ENCODE measurements at regions not wholly inside any gene's neighbourhood (a gene's known extent, or its start where the extent isn't known, plus 50 kb on each side); places are given as distances from the start of the nearest gene placed in this dataset.
"Not testable (repeated sequence)": the region's sequence is repeated elsewhere in the genome, so short reads cannot be mapped to it uniquely, and the experiment has no call there.

DNA sequence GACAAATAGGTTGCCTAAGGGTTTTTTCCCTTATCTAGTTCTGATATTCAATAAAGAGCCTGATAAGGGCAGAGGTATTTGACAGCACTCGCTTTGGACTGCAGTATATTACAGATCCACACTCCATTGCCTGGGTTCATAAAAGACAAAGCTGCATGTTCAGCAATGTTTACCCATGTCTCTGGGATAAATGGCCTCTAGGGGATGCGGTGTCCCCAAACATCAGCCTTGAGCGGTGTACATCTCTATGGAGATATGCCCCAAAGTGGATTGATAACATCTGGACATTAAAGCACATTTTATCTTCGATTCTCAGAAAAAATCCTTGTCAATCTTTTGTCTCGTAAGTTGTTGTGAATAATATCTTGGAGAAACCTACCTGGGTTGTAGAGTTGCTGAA lies 660.8 kb upstream of the AADAT start:
- no peak for DNase-seq (ENCODE audit: low read depth, low spot score)
- in situ Hi-C loops (cut with HindIII; ENCODE audit: low pct_unique_long_range_greater_than_20kb, low sequenced_read_pairs) = no loop called here

DNA sequence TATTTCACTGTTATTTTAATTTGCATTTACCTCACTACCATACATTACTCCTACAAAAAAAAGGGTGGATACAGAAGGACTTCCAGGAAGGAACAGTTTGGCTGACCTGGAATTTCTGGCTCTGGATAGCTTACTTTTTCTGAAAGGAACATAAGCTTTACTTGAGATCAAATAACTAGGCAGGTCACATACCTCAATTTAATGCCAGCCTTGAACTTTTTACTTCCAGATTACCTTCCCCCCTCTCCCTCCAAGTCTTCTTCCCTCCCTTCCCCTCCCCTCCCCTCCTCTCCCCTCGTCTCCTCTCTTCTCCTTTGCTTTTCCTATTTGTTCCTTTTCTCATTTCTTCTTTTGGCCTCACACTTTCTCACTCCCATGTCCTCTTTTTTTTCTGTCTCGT lies 659.2 kb upstream of the AADAT start:
- DNase-seq (ENCODE audit: low read depth, low spot score) = no peak
- in situ Hi-C loops (cut with HindIII; ENCODE audit: low pct_unique_long_range_greater_than_20kb, low sequenced_read_pairs) = no loop called here

DNA sequence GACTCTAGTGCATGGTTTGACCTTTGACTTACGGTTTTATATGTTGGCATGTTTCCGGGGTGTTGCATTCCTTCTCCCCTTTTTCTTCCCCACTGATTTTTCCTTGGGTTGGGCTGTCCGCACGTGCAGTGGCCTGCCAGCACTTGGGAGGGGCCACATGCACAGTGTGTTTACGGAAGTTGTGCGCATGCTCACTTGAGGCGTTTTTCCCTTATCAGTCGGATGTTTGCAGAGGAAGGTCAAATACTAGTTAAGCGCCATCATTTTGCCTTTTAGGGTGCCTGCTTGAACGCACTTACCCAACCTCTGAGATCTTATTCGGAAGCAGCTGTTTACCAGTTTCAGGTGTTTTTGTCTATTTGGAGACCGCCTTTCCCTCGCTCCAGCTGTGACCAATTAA lies 653.9 kb upstream of the AADAT start:
- in situ Hi-C loops (cut with HindIII; ENCODE audit: low pct_unique_long_range_greater_than_20kb, low sequenced_read_pairs) = no loop called here
- DNase-seq (ENCODE audit: low read depth, low spot score) = peak; percentile 14

DNA sequence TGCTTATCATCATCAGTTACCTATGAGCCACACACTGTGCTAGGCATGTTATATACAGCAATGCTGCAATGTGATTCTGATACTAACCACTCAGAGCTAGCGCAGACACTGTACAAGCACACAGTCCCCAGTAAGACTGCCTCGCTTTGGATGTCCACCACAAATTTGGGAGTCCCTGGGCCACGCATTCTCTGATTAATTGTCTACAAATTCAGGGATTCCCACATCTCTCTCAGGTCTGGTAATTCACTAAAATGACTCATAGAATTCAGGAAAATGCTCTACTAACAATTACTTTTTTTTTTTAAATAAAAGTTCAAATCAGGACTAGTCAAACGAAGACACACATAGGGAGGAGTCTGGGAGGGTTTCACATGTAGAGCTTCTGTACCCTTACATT lies 652.1 kb upstream of the AADAT start:
- in situ Hi-C loops (cut with HindIII; ENCODE audit: low pct_unique_long_range_greater_than_20kb, low sequenced_read_pairs) = no loop called here
- no peak for DNase-seq (ENCODE audit: low read depth, low spot score)

DNA sequence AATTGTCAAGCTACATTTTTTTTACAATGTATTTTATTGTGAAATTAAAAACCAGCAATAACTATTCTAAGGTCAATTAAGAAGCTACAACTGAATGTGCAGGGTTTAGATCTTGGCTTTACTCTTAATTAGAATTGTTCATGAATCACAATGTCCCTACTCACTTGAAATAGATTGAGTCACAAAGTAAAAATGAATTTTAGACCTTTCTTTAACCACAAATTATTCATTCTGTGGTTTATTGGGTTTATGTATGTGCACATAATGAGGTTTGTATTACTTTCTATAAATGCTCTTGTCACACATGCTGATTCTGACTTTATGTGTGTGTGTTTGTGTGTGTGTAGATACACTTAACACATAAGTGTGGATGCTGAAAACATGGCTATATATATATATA lies 647.0 kb upstream of the AADAT start:
- in situ Hi-C loops (cut with HindIII; ENCODE audit: low pct_unique_long_range_greater_than_20kb, low sequenced_read_pairs) = no loop called here
- DNase-seq (ENCODE audit: low read depth, low spot score) = no peak

DNA sequence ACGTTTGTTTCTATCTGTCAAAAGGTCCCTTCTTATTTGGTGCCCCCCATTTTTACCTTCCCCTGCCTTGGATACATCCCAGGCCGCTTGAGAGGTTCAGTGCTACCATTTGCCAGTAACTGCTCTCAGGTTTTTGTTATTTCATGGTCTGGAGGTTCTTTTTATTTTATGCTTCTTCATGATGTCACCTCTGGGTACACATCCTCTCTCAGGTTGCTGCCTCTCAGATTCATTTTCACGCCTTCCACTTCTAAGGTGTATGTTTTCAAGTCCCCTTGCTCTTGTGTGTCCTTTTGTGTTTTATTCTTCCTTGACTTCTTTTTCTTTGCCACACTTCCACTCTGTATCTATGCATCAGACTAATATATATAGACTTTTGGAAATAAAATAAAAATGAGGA lies 640.1 kb upstream of the AADAT start:
- in situ Hi-C loops (cut with HindIII; ENCODE audit: low pct_unique_long_range_greater_than_20kb, low sequenced_read_pairs) = no loop called here
- DNase-seq (ENCODE audit: low read depth, low spot score) = no peak

DNA sequence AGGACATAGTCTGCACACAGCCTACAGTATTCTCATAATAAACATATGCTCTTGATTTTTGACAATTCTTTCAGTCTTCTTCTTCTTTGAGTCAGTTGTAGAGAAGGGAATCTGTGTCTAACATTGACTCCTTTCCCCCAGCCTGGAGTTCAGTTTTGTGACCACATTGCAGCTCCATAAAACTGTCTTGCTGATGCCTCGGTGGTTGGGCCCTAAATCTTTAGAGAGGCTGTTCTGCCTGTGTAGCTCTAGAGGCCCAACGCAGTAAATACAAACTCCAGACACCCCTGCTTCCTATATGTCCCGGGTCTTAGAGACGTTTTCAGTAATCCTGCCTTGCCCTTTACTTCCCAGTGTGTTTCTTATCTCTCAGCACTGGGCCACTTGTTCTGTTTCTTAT lies 639.5 kb upstream of the AADAT start:
- in situ Hi-C loops (cut with HindIII; ENCODE audit: low pct_unique_long_range_greater_than_20kb, low sequenced_read_pairs) = no loop called here
- DNase-seq (ENCODE audit: low read depth, low spot score) = no peak

DNA sequence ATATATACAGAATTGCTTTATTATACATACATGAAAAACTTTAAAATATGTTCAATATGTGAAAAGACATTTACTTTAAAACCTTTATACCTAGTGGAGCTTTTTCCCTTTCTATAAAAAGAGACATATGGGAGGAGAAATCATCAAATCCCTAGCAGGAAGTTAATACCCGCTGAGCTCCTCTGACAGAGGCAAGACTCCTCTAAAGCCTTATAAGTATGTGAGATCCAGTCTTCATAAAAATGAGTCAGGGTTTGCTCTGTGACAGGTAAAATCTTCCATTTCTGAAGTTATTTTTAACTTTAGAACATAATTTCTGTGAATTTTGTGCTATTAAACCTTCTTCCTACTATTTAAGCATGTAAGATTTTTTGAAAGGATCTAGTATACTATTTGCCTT lies 634.4 kb upstream of the AADAT start:
- in situ Hi-C loops (cut with HindIII; ENCODE audit: low pct_unique_long_range_greater_than_20kb, low sequenced_read_pairs) = no loop called here
- no peak for DNase-seq (ENCODE audit: low read depth, low spot score)

DNA sequence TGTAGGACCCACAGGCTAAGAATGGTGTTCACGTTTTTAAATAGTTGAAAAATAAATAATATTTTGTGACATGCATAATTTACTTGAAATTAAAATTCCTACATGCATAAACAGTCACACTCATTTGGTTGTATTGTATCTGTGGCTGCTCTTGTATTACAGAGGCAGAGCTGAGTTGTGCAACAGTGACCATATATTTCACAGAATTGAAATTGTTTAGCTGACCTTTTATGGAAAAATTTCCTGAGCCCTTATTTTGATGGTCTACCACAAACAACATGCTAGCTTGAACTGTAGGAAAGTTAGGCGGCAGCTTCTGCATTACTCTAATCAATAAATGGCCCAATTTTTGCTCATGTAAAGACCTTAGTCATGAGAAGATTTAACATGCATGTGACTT lies 633.4 kb upstream of the AADAT start:
- in situ Hi-C loops (cut with HindIII; ENCODE audit: low pct_unique_long_range_greater_than_20kb, low sequenced_read_pairs) = no loop called here
- DNase-seq (ENCODE audit: low read depth, low spot score) = no peak

DNA sequence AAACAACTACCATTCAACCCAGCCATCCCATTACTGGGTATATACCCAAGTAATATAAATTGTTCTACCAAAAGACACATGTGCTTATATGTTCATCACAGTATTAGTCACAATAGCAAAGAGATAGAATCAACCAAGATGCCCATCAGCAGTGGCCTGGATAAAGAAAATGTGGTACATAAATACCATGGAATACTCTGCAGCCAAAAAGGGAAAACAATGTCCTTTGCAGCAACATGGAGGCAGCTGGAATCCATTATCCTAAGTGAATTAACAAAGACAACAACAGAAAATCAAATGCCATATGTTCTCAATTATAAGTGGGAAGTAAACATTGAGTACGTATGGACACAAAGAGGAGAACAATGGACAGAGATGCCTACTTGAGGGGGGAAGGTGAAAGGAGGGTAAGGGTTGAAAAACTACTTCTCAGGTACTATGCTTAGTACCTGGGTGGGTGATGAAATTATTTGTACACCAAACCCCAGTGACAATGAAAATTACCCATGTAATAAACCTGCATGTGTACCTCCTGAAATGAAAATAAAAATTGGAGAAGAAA lies 632.1 kb upstream of the AADAT start:
- in situ Hi-C loops (cut with HindIII; ENCODE audit: low pct_unique_long_range_greater_than_20kb, low sequenced_read_pairs) = no loop called here
- DNase-seq (ENCODE audit: low read depth, low spot score) = no peak

DNA sequence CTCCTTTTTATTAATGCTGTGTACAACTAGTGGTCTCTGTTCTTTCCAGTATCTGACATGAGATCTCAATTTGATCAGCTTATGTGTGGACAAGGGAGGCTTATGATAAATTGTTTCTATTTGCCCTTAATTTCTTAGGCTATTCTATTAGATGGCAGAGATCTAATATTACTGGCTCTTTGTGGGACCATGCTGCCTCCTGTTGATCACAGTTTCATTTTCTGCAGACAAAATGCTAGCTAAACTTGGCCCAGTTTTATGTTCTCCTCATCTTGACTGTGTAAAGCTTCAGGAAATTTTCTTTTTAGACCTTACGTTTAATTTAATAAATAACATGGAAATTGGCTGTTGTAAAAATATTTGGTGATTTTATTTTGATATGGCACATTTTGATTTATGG lies 627.1 kb upstream of the AADAT start:
- in situ Hi-C loops (cut with HindIII; ENCODE audit: low pct_unique_long_range_greater_than_20kb, low sequenced_read_pairs) = no loop called here
- DNase-seq (ENCODE audit: low read depth, low spot score) = no peak

DNA sequence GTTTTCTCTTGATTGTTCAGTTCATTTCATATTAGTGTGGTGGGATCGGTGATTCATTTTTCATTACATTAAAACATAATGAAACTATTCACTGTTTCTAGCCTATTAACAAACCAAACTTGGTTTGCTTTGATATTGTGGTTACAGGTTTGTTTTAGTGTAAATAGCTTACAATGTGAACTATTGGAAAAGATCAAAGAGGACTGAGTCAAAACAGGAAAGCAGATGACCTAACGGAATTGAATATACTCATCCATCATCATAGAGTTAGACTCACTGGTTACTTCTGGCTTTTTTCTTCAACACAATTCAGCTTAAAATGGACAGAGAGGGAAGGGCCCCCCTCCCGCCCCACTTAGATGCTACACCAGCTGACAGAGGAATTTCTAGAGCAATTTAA lies 616.2 kb upstream of the AADAT start:
- DNase-seq (ENCODE audit: low read depth, low spot score) = no peak
- in situ Hi-C loops (cut with HindIII; ENCODE audit: low pct_unique_long_range_greater_than_20kb, low sequenced_read_pairs) = no loop called here

DNA sequence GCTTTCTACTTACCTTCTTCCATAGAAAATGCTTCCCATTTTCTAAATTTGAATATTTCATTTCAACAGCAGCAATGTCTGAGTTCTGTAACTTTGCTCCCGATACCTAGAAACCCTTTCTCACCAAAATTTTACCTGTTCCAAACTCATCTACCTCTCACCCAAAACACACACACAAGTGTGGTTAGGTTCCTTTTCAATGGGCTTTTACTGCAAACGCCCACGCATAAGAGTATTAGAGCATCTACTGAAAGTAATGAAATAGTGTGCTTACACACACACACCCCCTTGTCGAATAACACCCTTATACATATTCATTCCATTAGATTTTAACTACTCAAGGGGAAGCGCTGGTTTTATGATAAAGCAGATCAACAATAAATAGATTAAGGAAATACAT lies 610.3 kb upstream of the AADAT start:
- DNase-seq (ENCODE audit: low read depth, low spot score) = no peak
- in situ Hi-C loops (cut with HindIII; ENCODE audit: low pct_unique_long_range_greater_than_20kb, low sequenced_read_pairs) = no loop called here

DNA sequence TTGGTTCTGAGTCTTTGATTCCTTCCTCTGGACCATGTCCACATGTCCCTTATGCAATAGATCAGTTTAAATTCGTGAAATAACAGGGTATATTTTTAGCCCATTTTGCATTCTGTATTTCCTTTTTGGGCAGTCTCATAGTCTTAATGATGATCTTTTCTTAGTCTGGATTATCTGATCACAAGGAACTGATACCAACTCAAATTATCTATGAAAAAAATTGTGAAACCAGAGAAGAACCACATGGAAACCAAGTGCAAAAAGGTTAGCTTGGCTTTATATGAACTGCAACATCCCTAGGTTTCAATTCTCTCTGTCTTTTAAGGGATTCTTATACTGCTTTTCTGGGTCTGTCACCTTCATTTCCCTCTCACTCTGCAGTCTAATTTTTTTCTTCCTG lies 608.6 kb upstream of the AADAT start:
- in situ Hi-C loops (cut with HindIII; ENCODE audit: low pct_unique_long_range_greater_than_20kb, low sequenced_read_pairs) = no loop called here

DNA sequence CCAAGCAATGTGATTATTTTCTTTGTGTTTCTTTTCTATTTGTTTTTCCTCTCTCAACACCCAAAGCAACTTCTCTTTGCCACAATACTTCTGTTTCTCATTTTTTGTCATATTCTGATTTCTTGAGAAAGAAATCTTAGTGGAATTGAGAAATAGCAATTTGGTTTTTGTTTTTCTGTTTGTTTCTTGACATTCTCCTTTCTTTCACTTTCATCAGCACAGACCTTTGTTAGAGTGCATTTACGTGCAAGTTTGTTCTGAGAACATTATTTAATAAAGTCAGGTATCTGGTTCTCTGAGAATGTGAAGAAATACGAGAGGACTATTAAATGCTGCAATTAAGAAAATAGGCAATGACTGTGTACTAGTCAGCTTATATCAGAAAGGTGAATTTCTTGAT lies 608.1 kb upstream of the AADAT start:
- DNase-seq (ENCODE audit: low read depth, low spot score) = no peak
- in situ Hi-C loops (cut with HindIII; ENCODE audit: low pct_unique_long_range_greater_than_20kb, low sequenced_read_pairs) = no loop called here

More for the DNA sequence above, 608.6 kb upstream of the AADAT start:
- no peak for DNase-seq (ENCODE audit: low read depth, low spot score)

DNA sequence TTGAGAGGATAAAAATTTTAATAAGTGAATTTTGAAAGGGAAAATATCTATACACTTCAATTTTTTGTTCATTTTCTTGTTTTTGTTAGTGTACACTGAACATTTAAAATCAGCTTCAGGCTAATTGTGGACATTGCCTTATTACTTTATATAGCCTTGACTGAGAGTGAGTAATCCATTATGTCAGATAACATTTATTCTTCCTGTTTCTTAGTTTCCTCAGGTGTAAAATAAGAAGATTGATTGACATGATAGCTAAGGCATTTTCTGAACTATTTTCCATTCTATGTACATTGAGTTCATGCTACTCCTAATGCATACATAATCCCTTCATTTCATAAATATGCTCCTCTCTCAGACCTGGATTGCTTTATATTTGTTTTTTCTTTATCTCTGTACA lies 607.3 kb upstream of the AADAT start:
- in situ Hi-C loops (cut with HindIII; ENCODE audit: low pct_unique_long_range_greater_than_20kb, low sequenced_read_pairs) = no loop called here
- no peak for DNase-seq (ENCODE audit: low read depth, low spot score)

DNA sequence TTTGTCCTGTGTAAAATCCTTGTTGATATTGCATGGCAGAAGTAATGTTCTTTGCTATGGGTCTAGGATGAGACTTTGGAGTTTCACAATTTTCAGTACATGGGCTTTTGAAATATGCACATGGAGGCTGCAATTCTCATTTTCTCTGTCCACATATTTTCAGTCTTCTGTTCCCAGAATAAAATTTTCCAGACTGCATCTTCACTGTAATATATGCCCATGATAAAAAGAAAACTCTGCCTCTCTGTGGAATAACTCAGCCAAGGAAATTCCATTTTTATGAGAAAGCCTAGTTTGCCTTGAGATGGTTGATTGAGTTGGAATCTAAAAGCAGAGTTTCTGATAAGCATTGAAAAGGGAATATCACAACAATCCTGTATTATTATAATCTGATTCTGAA lies 601.4 kb upstream of the AADAT start:
- in situ Hi-C loops (cut with HindIII; ENCODE audit: low pct_unique_long_range_greater_than_20kb, low sequenced_read_pairs) = no loop called here
- DNase-seq (ENCODE audit: low read depth, low spot score) = no peak

DNA sequence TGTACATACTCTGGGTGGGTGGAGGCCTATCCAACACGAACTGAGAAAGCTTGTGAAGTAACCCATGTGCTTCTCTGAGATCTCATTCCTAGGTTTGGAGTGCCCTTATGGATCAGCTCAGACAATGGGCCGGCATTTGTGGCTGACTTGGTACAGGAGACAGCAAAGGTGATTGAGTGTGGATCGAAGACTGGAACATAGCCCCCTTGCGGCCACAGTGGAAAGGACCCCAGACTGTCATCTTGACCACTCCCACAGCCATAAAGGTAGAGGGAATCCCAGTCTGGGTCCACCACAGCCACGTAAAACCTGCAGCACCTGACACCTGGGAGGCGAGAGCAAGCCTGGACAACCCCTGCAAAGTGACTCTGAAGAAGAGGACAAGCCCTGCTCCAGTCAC lies 598.0 kb upstream of the AADAT start:
- DNase-seq (ENCODE audit: low read depth, low spot score) = peak; percentile 10
- in situ Hi-C loops (cut with HindIII; ENCODE audit: low pct_unique_long_range_greater_than_20kb, low sequenced_read_pairs) = no loop called here

DNA sequence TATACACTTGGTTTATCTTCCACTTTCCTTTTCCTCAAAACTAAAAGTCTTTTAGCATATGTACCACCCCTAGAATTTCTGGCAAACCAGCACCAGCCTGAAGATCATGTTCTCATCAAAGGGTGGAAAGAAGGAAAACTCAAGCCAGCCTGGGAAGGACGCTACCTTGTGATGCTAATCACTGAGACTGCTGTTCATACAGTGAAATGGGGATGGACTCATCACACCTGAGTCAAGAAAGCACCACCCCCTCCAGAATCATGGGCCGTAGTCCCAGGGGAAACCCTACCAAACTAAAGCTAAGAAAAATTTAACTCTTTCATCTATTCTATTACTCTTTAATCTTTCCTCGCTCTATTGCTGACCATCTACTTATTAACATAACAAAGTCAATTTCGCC lies 595.9 kb upstream of the AADAT start:
- DNase-seq (ENCODE audit: low read depth, low spot score); in situ Hi-C loops (cut with HindIII; ENCODE audit: low pct_unique_long_range_greater_than_20kb, low sequenced_read_pairs): not testable (repeated sequence)

DNA sequence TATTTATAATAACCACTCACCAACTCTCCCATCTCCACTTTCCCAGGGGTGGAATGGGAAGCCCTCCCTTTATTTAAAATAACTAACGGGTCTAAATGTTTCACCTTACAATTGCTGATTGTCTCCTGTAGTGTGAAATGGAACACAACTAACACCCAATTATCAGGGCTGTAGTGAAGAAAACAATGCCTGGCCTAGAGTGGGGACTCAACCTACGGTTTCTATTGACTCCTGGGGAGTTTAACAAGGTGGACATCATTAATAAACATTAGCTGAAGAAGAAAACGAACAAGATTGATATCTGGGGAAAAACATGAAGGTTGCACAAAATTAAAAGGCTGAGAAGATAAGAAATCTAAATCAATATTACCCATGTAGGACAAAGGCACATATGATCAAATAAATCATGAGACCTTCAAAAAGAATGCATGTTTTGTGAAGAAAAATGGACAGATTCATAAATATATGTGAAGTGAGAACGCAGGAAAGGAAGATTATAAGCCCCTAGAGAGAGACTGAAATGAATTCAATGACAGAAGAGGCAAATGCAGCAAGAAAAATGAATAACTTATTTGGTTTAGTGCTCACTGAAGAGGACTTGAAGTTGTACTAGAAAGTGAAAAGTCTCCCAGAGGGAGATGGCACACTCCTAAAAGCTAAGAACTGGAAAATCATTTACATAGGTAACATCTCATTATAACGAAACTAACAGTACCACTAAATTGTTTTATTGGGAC lies 593.0 kb upstream of the AADAT start:
- peak; percentile 4 for DNase-seq (ENCODE audit: low read depth, low spot score)
- in situ Hi-C loops (cut with HindIII; ENCODE audit: low pct_unique_long_range_greater_than_20kb, low sequenced_read_pairs) = no loop called here

All from SK-MEL-5 (cell line).